ENCODE measurements at regions not wholly inside any gene's neighbourhood (a gene's known extent, or its start where the extent isn't known, plus 50 kb on each side); places are given as distances from the start of the nearest gene placed in this dataset.
A peak's percentile ranks its signal among the peaks of the same experiment; 100 is the strongest.
"Not testable (repeated sequence)": the region's sequence is repeated elsewhere in the genome, so short reads cannot be mapped to it uniquely, and the experiment has no call there.

DNA sequence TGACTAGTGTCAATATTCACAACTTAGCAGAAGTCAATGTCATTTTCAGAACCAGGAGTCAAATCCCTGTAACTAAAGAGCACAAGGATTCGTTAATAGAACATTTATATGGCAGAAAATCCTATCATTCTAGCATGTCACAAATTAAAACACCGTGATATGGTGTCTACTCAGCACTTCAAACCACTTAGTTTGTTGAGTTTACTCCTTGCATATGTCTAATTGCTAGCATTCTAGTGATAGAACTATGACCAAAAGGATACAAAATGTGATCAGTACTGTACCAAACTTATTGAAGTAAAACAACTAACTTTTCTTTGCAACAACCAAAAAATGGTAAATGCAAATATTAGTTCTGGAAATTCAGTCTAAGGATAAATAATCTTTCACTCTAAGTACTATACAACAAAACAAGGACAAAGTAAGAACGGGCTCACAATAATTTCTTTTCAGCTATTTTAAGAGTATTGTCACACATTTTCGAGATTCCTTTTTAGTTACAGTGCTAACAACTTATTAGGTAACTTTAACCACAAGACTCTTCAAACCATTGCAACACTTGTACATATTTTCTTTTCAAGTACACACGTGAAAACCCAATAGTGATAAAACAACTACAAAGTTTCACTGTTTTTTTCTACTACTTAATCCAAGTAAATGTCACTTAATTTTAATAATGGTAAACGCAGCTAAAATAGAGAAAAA is 845.2 kb upstream of the CDH10 start:
- DNase-seq, result peak; percentile 88
- in situ Hi-C loops (cut with HindIII; ENCODE audit: low pct_ligation_motif_present, low pct_unique_long_range_greater_than_20kb, low sequenced_read_pairs), result no loop called here

DNA sequence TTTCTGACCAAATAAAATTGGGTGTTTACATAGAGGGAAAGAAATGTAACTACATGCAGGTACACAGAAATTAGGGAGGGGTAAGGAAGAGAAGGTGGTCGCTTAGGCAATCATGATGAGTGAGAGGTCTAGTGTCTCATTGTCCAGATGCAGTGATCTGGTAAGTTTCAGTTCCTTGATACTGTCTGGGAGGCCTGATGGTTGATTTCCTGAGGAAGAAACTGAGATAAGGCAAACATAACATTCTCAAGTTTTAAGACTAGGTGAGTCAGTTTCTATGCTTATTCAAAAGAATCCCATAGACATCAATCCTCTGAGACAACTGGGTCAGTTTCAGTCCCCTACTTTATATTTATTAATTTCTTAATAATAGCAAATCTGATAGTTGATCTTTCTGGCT is 843.3 kb upstream of the CDH10 start:
- no peak for DNase-seq
- in situ Hi-C loops (cut with HindIII; ENCODE audit: low pct_ligation_motif_present, low pct_unique_long_range_greater_than_20kb, low sequenced_read_pairs), result no loop called here

DNA sequence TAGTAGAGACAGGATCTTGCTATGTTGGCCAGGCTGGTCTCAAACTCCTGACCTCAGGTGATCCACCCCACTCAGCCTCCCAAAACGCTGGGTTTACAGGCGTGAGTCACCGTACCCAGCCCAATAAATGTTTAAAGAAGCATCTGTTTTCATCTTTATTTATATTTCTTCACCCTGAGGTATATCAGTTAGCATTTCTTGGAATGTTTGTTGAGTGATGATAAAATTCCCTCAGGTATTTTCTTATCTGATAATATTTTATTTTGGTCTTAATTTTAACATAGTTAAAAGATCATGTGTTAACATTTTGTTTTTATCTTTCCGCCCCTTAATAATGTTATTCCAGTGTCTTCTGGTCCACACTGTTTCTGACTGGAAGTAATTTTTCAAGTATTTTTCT is 839.6 kb upstream of the CDH10 start:
- DNase-seq, result no peak
- in situ Hi-C loops (cut with HindIII; ENCODE audit: low pct_ligation_motif_present, low pct_unique_long_range_greater_than_20kb, low sequenced_read_pairs), result no loop called here

DNA sequence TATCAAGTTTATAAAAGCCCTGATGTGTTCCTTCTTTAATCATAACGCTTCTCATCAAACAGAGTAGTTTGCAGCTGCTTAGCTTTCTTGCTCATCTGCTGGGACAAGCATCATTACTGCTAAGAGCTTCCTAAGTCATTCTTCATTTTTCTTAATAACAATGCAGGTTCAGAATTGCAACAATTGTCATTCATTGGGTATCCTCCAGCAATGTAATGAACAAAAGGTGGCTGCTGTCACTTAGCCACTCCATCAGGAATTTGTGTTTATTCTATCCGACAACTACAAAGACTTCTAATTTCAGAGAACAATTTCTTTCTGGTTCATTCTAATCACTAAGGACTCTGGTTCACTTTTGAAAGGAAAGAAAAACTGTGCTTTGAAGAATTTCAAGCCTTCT is 836.7 kb upstream of the CDH10 start:
- in situ Hi-C loops (cut with HindIII; ENCODE audit: low pct_ligation_motif_present, low pct_unique_long_range_greater_than_20kb, low sequenced_read_pairs), result no loop called here
- no peak for DNase-seq

DNA sequence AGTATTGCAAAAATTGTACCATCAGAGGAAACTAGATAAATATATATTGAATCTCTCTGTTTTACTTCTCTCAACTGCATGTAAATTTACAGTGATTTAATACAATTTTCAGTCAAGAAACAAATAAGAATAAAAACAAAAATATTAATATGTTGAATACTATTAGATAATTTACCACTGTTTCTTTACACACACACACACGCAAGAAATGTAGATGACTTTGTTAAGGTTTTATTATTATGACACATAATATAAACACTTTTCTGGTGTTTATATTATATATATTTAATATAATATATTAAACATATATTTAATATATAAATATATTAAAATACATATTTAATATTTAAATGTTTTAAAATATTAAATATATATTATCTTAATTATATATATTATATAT is 814.3 kb upstream of the CDH10 start:
- no peak for DNase-seq
- in situ Hi-C loops (cut with HindIII; ENCODE audit: low pct_ligation_motif_present, low pct_unique_long_range_greater_than_20kb, low sequenced_read_pairs), result no loop called here

DNA sequence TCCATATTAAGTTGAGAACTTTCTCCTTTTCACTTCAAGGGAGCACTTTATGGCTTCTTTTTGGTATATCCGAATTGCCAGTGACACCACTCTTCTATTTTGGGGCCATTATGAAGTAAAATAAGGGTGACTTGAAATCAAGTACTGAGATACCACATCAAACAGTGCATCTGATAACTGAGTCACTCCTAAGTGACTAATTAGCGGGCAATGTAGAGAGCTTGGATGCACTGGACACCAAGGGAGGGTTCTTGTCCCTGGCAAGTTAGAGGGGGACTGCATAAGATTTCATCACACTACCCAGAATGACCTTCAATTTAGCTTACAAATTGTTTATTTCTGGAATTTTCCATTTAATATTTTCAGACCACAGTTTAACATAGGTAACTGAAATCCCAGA is 813.9 kb upstream of the CDH10 start:
- DNase-seq, result peak; percentile 19
- in situ Hi-C loops (cut with HindIII; ENCODE audit: low pct_ligation_motif_present, low pct_unique_long_range_greater_than_20kb, low sequenced_read_pairs), result no loop called here

DNA sequence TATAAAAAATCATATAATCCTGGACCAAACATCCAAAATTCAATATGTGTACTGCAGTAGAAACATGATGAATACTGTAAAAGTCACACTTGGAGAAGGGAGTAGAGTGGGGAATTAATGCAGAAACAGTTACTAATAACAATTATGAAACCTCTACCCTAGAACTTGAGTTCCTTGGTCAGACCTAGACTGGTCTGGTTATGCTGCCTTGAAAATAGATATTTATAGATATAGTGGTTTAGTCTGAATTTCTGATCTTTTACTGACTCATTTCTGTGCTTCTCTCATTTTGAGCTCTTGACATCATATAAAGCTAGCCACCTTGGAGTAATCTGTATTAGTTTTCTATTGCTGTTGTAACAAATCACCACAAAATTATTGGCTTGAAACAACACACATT is 808.7 kb upstream of the CDH10 start:
- DNase-seq, result no peak
- in situ Hi-C loops (cut with HindIII; ENCODE audit: low pct_ligation_motif_present, low pct_unique_long_range_greater_than_20kb, low sequenced_read_pairs), result no loop called here

DNA sequence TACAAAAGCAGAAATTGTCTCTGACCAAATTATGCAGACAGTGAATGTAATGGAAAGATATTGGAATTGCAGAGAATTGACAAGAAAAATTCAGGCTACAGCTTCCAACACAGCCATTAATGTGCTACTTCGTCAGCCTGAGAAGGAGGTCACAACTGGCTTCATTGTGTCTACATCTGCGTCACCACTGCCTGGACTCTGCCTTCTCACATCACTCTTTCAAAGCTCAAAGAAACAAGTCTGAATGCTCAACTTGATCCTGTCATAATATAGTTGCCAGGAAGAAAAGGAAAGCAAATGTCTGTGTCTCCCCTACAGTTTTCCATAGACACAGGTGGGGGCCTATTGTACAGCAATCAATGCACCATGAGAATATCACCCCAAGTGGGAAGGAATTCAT is 806.5 kb upstream of the CDH10 start:
- no peak for DNase-seq
- in situ Hi-C loops (cut with HindIII; ENCODE audit: low pct_ligation_motif_present, low pct_unique_long_range_greater_than_20kb, low sequenced_read_pairs), result no loop called here

DNA sequence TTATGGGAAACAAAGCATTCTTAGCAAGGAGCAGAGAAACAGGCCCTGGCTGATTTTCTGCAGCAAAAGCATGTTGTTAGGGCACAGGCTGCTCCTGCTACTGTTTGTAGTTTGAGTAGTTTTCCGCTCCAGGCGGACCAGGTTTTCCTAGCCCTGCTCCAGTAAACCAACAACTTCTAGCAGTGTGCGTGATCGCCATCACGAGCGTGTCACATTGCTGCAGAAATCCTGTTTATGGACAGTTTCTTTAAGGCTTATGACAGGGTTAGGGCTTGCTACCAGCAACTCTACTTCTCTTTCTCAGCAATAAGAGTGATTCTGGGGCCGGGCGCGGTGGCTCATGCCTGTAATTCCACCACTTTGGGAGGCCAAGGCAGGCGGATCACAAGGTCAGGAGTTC is 803.9 kb upstream of the CDH10 start:
- DNase-seq, result no peak
- in situ Hi-C loops (cut with HindIII; ENCODE audit: low pct_ligation_motif_present, low pct_unique_long_range_greater_than_20kb, low sequenced_read_pairs), result no loop called here

DNA sequence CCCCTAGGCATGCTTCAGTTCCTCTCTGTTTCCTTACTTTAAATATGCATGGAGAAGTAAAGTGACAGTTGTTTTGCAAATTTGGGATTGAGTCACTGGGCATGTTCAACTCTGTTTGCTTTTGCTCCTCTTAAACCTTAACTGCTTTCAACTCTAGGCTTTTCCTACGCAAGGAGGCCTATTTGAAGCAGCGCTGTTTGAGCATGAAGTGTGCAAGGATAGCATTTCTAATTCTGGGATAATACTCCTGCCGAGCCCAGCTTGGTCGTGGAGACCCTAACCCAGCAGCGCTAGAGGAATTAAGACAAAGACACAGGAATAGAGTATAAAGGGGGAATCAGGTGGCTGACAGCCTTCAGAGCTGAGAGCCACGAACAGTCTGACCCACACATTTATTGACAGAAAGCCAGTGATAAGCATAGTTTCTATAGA is 803.4 kb upstream of the CDH10 start:
- in situ Hi-C loops (cut with HindIII; ENCODE audit: low pct_ligation_motif_present, low pct_unique_long_range_greater_than_20kb, low sequenced_read_pairs), result no loop called here

DNA sequence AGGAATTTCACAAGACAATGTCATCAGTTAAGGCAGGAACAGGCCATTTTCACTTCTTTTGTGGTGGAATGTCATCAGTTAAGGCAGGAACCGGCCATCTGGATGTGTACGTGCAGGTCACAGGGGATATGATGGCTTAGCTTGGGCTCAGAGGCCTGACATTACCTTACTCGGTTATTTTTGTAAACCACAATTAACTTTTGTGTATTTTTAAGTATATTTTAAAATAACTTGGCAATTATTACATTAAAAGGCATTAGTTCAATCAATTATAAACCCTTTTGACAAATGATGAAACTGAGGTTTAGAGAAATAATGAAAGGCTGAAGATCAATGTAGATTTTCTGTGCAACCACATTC is 801.3 kb upstream of the CDH10 start:
- in situ Hi-C loops (cut with HindIII; ENCODE audit: low pct_ligation_motif_present, low pct_unique_long_range_greater_than_20kb, low sequenced_read_pairs); DNase-seq: not testable (repeated sequence)

More for the DNA sequence above, 803.4 kb upstream of the CDH10 start:
- no peak for DNase-seq

DNA sequence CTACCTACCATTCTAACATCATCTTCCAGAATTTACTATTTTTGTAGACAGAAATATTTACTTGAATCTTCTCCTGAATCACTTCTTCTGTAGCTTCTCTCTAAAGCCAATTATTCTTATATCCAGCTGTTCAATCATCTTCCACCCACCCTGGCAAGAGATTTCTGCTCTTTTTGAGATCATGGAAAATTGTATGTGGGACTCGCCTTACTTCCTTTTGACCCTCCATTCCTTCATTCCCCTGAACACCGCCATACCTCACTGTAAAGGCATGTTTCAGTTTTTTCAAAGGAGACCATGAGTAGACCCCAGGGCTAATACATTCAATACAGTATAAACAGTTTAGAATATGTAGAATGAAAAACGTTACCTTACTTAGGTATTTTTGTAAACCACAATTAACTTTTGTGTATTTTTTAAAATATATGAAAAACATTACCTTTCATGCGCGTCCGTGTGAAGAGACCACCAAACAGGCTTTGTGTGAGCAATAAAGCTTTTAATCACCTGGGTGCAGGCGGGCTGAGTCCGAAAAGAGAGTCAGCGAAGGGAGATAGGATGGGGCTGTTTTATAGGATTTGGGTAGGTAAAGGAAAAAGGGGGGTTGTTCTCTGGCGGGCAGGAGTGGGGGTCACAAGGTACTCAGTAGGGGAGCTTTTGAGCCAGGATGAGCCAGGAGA is 800.7 kb upstream of the CDH10 start:
- in situ Hi-C loops (cut with HindIII; ENCODE audit: low pct_ligation_motif_present, low pct_unique_long_range_greater_than_20kb, low sequenced_read_pairs); DNase-seq: not testable (repeated sequence)

DNA sequence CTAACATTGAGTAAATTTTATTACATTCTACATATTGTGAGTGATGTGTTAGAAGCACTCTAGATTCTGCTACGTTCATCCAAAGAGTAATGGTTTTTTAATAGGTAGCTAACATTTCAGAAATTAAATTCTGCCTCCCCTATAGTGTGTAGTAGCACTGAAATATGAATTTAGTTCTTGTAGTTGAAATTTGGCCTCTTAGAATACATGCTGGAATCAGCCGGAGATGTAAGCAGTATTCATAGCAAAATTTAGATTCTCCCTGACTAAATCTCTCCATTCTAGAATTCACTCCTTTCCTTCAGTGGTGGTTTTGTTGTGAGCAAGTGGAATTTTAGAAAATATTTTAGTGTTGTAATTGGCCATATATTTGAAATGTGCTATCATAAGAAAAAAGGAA is 799.9 kb upstream of the CDH10 start:
- in situ Hi-C loops (cut with HindIII; ENCODE audit: low pct_ligation_motif_present, low pct_unique_long_range_greater_than_20kb, low sequenced_read_pairs), result no loop called here
- no peak for DNase-seq

DNA sequence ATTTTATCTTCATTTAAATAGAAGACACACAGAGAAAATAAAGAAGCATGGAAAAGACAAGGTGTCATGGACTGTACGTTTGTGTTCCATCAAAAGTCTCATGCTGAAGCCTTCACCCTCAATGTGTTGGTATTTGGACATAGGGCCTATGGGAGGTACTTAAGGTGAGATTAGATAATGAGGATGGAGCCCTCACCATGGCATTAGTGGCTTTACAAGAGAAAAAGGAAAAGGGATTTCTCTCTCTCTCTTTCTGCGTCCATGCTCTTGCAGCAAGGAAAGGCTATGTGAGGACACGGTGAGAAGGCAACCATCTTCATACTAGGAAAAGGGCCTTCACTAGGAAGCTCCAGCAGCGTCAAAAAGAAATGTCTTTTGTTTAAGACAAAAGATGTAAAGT is 797.0 kb upstream of the CDH10 start:
- DNase-seq, result no peak
- in situ Hi-C loops (cut with HindIII; ENCODE audit: low pct_ligation_motif_present, low pct_unique_long_range_greater_than_20kb, low sequenced_read_pairs), result no loop called here

DNA sequence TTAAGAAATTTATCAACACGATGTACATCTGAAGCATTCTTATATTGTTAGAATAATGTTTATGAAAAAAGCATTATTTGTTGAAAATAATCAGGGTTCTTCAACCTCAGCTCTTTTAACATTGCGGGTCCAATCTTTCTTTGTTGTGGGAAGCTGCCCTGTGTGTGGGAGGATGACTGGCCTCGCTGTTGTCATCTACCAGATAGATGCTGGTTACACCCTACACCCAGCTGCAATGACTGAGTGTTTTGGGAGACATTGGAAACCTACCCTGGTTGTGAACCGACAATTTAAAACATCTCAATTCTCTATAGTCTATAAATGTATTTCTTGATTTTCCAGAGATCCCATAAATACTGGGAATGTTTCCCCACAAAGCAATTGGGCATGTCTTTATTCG is 794.2 kb upstream of the CDH10 start:
- in situ Hi-C loops (cut with HindIII; ENCODE audit: low pct_ligation_motif_present, low pct_unique_long_range_greater_than_20kb, low sequenced_read_pairs), result no loop called here
- no peak for DNase-seq

DNA sequence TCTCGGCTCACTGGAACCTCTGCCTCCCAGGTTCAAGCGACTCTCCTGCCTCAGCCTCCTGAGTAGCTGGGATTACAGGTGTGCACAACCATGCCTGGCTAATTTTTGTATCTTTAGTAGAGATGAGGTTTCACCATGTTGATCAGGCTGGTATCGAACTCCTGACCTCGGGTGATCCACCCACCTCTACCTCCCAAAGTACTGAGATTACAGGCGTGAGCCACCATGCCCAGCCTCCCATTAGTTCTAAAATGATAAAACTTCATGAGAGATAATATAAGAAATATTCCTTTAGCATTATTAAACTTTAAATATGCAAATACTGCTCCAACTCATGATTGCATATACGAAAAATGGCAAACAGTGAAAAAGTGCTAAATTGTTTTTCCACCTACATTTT is 793.6 kb upstream of the CDH10 start:
- DNase-seq; in situ Hi-C loops (cut with HindIII; ENCODE audit: low pct_ligation_motif_present, low pct_unique_long_range_greater_than_20kb, low sequenced_read_pairs): not testable (repeated sequence)

DNA sequence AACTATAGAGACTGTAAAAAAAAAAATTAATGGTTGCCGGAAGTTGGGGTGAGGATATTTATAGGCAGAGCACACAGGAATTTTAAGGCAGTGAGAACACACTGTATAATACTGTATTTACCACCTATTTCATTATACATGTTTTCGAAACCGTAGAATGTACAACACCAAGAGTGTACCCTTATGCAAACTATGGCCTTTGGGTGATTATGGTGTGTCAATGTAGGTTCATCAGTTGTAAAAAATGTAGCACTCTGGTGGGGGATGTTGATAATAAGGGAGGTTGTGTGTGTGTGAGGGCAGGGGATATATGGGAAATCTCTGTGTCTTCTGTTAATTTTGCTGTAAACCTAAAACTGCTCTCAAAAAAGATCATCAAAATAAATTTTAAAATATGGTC is 791.7 kb upstream of the CDH10 start:
- in situ Hi-C loops (cut with HindIII; ENCODE audit: low pct_ligation_motif_present, low pct_unique_long_range_greater_than_20kb, low sequenced_read_pairs), result no loop called here
- no peak for DNase-seq

DNA sequence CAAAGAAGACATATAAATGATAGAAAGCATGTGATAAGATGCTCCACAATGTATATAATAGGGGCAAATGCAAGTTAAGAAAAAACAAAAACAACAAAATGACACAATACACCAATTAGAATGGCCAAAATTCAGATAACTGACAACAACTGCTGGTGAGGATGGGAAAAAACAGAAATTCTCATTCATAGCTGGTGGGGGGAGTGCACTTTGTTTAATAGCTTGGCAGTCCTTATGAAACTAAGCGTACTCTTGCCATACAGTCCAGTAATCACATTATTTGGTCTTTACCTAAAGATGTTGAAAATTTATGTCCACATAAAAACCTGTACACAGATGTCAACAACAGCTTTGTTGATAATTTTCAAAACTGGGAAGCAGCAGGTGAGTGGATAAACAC is 791.1 kb upstream of the CDH10 start:
- in situ Hi-C loops (cut with HindIII; ENCODE audit: low pct_ligation_motif_present, low pct_unique_long_range_greater_than_20kb, low sequenced_read_pairs), result no loop called here

DNA sequence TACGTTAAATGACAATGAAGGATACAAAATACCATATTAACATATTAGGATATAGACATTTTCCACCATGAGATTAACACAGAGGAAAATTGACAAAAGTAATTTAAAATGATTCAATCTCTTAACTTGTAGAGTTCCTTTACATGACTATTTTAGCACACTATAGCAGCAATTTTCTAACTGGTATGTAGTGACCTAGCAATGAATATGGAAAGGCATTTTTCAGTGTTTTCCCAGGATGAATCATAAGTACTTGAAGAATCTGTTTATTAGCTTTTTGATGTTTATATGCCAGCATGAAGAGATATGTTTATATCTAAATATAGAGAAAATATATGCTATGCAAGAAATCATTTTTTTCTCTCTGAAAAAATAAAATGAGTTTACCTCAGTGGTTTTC is 782.5 kb upstream of the CDH10 start:
- in situ Hi-C loops (cut with HindIII; ENCODE audit: low pct_ligation_motif_present, low pct_unique_long_range_greater_than_20kb, low sequenced_read_pairs), result no loop called here
- DNase-seq, result no peak

More for the DNA sequence above, 791.1 kb upstream of the CDH10 start:
- DNase-seq, result no peak

DNA sequence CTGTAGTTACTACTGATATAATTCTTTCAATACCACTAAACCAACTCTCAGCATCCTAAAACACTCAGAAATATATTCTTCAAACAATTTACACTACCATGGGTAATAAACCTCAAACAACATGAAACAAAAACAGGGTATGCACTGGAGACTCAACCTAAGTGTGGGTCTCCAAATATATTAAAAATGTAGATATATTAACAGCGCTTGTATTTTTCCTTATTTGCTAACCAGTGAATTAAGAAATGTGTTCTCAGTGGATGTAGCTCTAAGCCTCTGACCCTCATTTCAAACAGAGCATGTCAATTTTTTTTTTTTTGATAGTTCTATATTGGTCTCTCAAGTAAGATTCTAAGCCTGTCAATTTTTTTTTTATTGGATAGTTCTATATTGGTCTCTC is 778.5 kb upstream of the CDH10 start:
- DNase-seq, result no peak
- in situ Hi-C loops (cut with HindIII; ENCODE audit: low pct_ligation_motif_present, low pct_unique_long_range_greater_than_20kb, low sequenced_read_pairs), result no loop called here
